ENCODE measurements at regions not wholly inside any gene's neighbourhood (a gene's known extent, or its start where the extent isn't known, plus 50 kb on each side); places are given as distances from the start of the nearest gene placed in this dataset.

DNA sequence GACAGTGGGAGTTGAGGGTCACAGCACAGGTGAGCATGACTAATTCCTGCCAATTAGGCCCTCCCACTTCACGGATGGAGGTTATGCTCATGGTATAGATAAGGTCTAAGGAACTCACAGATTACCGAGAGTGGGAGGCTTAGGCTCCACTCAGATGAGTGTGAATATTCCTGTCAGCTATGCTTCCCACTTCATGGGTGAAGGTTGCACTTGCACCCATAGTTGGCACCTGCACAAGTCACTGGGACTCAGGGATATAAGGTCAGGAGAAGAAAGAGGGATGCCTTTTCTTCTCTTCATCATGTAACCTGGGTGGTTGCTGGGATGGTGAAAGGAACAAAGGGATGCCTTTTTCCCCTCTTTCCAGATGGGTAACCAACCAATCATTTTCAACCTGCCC, 264.9 kb upstream of the TNC start:
- peaks cover 4% of the 10 kb centered on the region for H3F3A ChIP-seq (replicated peaks; ENCODE audit: insufficient read depth)
- TF ChIP-seq POLR2AphosphoS5 (IDR thresholded peaks at IDR 0.05; ENCODE audit: low read depth, low read length) (no peak), RFX5 (IDR thresholded peaks at IDR 0.05; ENCODE audit: low read length) (no peak), GATA2 (CRISPR knock-in tag; IDR thresholded peaks at IDR 0.05) (no peak), MEF2A (IDR thresholded peaks at IDR 0.05; ENCODE audit: borderline replicate concordance, low read depth) (no peak), YY1 (IDR thresholded peaks at IDR 0.05; ENCODE audit: low read depth) (no peak), SIN3A (IDR thresholded peaks at IDR 0.05; ENCODE audit: borderline replicate concordance, low read depth, low read length) (no peak), TAF1 (IDR thresholded peaks at IDR 0.05; ENCODE audit: borderline replicate concordance, low read depth, low read length) (no peak)
- TF ChIP-seq, protein P1, sequence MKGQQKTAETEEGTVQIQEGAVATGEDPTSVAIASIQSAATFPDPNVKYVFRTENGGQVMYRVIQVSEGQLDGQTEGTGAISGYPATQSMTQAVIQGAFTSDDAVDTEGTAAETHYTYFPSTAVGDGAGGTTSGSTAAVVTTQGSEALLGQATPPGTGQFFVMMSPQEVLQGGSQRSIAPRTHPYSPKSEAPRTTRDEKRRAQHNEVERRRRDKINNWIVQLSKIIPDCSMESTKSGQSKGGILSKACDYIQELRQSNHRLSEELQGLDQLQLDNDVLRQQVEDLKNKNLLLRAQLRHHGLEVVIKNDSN (IDR thresholded peaks at IDR 0.05; ENCODE audit: borderline replicate concordance, low read depth) = no peak
- TF ChIP-seq, protein P2, sequence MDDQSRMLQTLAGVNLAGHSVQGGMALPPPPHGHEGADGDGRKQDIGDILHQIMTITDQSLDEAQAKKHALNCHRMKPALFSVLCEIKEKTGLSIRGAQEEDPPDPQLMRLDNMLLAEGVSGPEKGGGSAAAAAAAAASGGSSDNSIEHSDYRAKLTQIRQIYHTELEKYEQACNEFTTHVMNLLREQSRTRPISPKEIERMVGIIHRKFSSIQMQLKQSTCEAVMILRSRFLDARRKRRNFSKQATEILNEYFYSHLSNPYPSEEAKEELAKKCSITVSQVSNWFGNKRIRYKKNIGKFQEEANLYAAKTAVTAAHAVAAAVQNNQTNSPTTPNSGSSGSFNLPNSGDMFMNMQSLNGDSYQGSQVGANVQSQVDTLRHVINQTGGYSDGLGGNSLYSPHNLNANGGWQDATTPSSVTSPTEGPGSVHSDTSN (IDR thresholded peaks at IDR 0.05) = no peak
- TF ChIP-seq, protein P3, sequence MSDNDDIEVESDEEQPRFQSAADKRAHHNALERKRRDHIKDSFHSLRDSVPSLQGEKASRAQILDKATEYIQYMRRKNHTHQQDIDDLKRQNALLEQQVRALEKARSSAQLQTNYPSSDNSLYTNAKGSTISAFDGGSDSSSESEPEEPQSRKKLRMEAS (IDR thresholded peaks at IDR 0.05; ENCODE audit: low read depth) = no peak
- H2AFZ ChIP-seq (ENCODE audit: low read depth) = no peak overlapping the region
- no peaks in the 10 kb centered on the region for H3K79me2 ChIP-seq (ENCODE audit: insufficient read depth)
- DNase-seq = no peak
- H3K4me1 ChIP-seq (ENCODE audit: control insufficient read depth in 1 of 2, insufficient read depth in 2 of 2, low read depth in 1 of 2, low read length in 1 of 2) = no peaks in the 10 kb centered on the region; a peak in 1 of 4 replicates
- H3K9me2 ChIP-seq = no peaks in the 10 kb centered on the region
- H3K9ac ChIP-seq = no peak overlapping the region
- no peak overlapping the region for H3K27ac ChIP-seq (ENCODE audit: low read depth in 2 of 2, low read length in 1 of 2)
- ChIA-PET CTCF (no interaction called here), POLR2A (no interaction called here)
- H3K27me3 ChIP-seq (ENCODE audit: insufficient read depth) = no peaks in the 10 kb centered on the region
- 58% methylated on average over 2 of the region's 2 CpGs for WGBS (ENCODE audit: low lambda C conversion rate)
- H3K9me3 ChIP-seq = no peaks in the 10 kb centered on the region
- H3K36me3 ChIP-seq (replicated peaks in 1 of 2; ENCODE audit: control insufficient read depth in 1 of 2, insufficient read depth in 2 of 2, low read length in 1 of 2) = no peaks in the 10 kb centered on the region
- no peak overlapping the region for H3K4me3 ChIP-seq (ENCODE audit: low read depth in 2 of 2, low read length in 1 of 2)
- H3K4me2 ChIP-seq = no peak overlapping the region
- H4K20me1 ChIP-seq (ENCODE audit: insufficient read depth) = no peaks in the 10 kb centered on the region

DNA sequence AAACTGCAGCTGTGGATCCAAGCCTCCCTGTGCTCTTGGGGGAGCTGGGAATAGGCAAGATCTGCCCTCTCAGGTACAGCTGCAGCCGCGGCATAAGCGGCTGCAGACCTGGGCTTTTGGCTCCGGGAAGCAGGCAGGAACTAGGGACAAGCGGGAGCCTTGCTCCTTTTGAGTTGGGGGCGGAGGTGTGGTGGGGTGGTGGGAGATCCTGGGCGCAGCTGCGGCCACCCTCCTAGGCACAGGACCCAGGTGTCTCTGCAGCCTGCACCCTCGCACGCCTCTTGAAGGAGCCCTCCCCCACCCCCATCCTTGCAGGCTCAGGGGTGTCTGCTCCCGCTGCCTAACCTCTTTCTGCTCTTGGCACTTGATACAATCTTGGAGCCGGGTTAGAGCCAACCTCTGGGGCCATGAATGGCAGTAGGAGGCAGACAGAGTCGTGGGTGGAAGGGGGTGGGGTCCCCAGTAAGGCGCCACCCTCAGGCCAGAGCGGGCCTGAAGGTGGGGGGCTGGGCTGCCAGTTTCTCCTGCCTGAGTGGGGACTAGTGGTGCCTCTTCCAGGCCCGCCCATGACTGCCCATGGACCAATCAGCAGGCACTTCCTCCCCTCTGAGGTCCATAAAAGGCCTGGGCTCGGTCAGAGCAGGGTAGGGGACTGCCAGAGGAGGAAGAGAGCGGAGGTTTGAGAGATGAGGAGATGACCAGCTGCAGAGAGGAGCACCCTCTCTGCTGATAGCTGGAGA, 267.6 kb upstream of the TNC start:
- Histone ChIP-seq H3K4me2 (no peak overlapping the region), H3K9me2 (no peaks in the 10 kb centered on the region), H3K79me2 (ENCODE audit: insufficient read depth) (no peaks in the 10 kb centered on the region), H2AFZ (ENCODE audit: low read depth) (no peak overlapping the region), H4K20me1 (ENCODE audit: insufficient read depth) (no peaks in the 10 kb centered on the region), H3K9me3 (no peaks in the 10 kb centered on the region), H3K4me1 (ENCODE audit: control insufficient read depth in 1 of 2, insufficient read depth in 2 of 2, low read depth in 1 of 2, low read length in 1 of 2) (peaks cover 0 to 7% of the 10 kb centered on the region in 2 experiments; a peak in 1 of 4 replicates), H3K36me3 (replicated peaks in 1 of 2; ENCODE audit: control insufficient read depth in 1 of 2, insufficient read depth in 2 of 2, low read length in 1 of 2) (no peaks in the 10 kb centered on the region), H3F3A (replicated peaks; ENCODE audit: insufficient read depth) (peaks cover 4% of the 10 kb centered on the region), H3K27me3 (ENCODE audit: insufficient read depth) (no peaks in the 10 kb centered on the region), H3K9ac (no peak overlapping the region), H3K27ac (ENCODE audit: low read depth in 2 of 2, low read length in 1 of 2) (no peak overlapping the region), H3K4me3 (ENCODE audit: low read depth in 2 of 2, low read length in 1 of 2) (no peak overlapping the region)
- ChIA-PET CTCF (interaction anchor here (0.9 to 1.2 kb wide), 2 partner anchors 10 to 15 kb away, joined by 3 read pairs; no protein-coding TSS in a partner anchor), POLR2A (no interaction called here)
- DNase-seq = no peak
- WGBS (ENCODE audit: low lambda C conversion rate) = 83% methylated on average over 18 of the region's 18 CpGs
- TF ChIP-seq FOSL2 (IDR thresholded peaks at IDR 0.05; ENCODE audit: borderline replicate concordance, low read depth) (no peak), GABPA (IDR thresholded peaks at IDR 0.05; ENCODE audit: low read depth) (no peak), FOXM1 (IDR thresholded peaks at IDR 0.05; ENCODE audit: low read depth) (no peak), NRF1 (IDR thresholded peaks at IDR 0.05; ENCODE audit: low read depth, low read length) (no peak), JUND (IDR thresholded peaks at IDR 0.05) (no peak), TAF1 (IDR thresholded peaks at IDR 0.05; ENCODE audit: borderline replicate concordance, low read depth, low read length) (no peak), EZH2phosphoT487 (IDR thresholded peaks at IDR 0.05; ENCODE audit: borderline replicate concordance, low read depth) (no peak), MXI1 (IDR thresholded peaks at IDR 0.05; ENCODE audit: low read depth, low read length) (no peak), TEAD4 (IDR thresholded peaks at IDR 0.05; ENCODE audit: borderline replicate concordance, insufficient read depth) (no peak), EP300 (IDR thresholded peaks at IDR 0.05; ENCODE audit: borderline replicate concordance in 1 of 2, low read depth in 1 of 2, low read length in 1 of 2) (no peak), POLR2AphosphoS5 (IDR thresholded peaks at IDR 0.05; ENCODE audit: low read depth, low read length) (no peak), SMC3 (IDR thresholded peaks at IDR 0.05; ENCODE audit: low read depth, low read length) (no peak), RAD21 (IDR thresholded peaks at IDR 0.05; ENCODE audit: low read length) (no peak)
- TF ChIP-seq, protein P4, sequence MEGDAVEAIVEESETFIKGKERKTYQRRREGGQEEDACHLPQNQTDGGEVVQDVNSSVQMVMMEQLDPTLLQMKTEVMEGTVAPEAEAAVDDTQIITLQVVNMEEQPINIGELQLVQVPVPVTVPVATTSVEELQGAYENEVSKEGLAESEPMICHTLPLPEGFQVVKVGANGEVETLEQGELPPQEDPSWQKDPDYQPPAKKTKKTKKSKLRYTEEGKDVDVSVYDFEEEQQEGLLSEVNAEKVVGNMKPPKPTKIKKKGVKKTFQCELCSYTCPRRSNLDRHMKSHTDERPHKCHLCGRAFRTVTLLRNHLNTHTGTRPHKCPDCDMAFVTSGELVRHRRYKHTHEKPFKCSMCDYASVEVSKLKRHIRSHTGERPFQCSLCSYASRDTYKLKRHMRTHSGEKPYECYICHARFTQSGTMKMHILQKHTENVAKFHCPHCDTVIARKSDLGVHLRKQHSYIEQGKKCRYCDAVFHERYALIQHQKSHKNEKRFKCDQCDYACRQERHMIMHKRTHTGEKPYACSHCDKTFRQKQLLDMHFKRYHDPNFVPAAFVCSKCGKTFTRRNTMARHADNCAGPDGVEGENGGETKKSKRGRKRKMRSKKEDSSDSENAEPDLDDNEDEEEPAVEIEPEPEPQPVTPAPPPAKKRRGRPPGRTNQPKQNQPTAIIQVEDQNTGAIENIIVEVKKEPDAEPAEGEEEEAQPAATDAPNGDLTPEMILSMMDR (IDR thresholded peaks at IDR 0.05) = no peak
- TF ChIP-seq, protein P1 (IDR thresholded peaks at IDR 0.05; ENCODE audit: borderline replicate concordance, low read depth) = no peak
- TF ChIP-seq, protein P2 (IDR thresholded peaks at IDR 0.05) = no peak

All from SK-N-SH (cell line).